NCI-H1930 (cell line): ENCODE measurements at regions not wholly inside any gene's neighbourhood (a gene's known extent, or its start where the extent isn't known, plus 50 kb on each side); places are given as distances from the start of the nearest gene placed in this dataset.
"Not testable (repeated sequence)": the region's sequence is repeated elsewhere in the genome, so short reads cannot be mapped to it uniquely, and the experiment has no call there.

Source experiments
- DNase-seq, 2 experiments: peaks; one replicate each; lab custom pipeline; 2025; lab: John Stamatoyannopoulos, UW

DNA sequence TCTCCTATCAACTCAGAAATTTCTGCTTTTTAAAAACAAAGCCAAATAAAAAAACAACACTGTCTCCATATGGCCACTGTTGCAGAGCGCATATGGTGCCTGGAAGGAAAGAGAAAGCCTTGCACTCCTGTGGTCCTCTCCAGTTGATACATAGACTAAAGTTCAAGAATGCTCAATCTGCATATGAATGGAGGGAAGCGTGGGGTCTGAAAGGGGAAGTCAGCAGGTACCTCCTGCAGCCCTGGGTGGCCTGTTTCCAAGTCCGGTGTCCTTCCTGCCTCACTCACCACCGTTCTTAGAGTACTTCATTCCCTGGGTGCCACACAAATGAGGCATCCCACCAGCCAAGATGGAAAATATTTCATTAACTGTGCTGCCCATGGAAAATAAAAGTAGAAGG is 138.3 kb upstream of the PALS2 start:
- DNase-seq: no peak

DNA sequence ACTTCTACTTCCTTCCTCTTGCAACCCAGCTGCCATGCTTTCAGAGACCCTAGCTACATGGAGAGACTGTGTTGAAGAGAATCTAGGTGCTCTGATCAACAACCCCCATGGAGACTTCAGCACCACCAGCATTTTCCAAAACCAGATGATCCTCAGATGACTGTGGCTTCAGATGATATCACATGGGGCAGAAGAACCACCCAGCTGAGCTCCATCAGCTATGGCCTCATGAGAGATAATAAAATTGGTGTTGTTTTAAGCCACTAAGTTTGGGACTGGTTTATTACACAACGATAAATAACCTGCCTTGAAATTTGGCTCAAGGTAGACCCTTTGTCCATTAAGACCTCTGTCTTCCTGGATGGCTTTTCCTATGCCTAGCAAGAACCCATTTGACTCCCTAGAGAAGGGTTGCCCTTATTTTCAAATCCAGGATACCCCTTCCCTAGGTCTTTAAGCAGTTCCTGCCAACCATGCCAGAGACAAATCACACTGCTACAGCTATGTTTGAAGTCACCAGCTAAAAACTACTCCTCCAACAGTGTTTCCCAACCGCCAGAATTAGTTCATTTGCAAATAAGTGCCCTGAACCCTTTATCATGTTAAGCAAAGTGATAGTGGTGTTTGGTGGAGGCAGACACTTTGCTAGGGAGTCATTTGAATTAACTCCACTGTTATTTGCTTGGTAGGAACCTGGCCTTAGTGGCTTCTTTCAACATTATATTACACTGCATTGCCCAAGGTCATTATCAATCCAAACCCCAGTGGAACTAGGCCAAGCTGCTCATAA is 136.9 kb upstream of the PALS2 start:
- no peak for DNase-seq

GRCh38 chr7:24438232-24438631 is 135.0 kb upstream of the PALS2 start:
- no peak for DNase-seq

DNA sequence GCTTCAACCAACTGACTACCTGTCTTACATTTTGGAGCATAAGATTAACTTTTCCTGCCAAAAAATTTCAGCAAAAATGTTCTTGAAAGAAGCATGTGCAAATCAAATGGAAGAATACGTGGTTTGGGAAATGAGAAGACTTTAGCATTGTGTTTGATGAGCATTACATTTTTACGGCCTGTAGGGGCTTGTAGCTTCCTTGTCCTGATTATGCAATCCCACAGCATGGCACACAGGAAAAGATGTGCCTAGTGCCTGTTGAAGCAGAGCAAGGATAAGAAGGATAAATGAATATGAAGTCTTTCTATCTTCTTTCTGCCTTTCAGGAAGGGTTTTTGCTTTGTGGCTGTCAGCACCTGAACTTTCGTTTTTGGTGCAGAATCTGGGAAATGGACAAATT is 134.1 kb upstream of the PALS2 start:
- not testable (repeated sequence) for DNase-seq

GRCh38 chr7:24440892-24441291 is 132.4 kb upstream of the PALS2 start:
- no peak for DNase-seq

GRCh38 chr7:24441314-24442027 is 131.8 kb upstream of the PALS2 start:
- DNase-seq: no peak

DNA sequence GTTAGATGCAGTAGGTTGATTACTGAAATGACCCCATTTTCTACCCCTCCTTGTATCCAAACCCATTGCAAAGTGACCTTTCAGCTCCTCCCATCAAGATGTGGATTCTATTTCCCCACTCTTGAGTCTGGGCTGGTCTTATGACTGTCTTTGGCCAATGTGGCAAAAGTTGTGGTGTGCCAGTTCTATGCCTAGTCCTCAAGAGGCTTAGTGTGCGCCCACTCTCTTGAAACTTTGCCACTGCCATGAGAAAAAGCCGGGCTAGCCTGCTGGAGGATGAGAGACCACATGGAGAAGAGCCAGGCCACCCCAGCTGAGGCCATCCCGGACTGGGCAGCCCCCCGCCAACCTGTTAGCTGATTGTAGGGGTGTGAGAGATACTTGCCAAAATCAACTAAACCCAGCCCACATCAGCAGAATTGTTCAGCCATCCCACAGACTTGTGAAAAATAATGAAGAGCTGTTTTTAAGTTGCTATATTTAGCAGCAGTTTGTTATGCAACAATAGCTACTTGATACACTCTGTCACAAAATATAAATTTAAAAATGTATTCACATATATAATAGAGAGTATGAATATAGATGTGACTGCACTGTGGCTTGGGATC is 131.0 kb upstream of the PALS2 start:
- no peak for DNase-seq

GRCh38 chr7:24444666-24445440 is 128.4 kb upstream of the PALS2 start:
- no peak for DNase-seq

- no peak for DNase-seq
These were observed 125.2 kb upstream of the PALS2 start for GRCh38 chr7:24448038-24448437.

DNA sequence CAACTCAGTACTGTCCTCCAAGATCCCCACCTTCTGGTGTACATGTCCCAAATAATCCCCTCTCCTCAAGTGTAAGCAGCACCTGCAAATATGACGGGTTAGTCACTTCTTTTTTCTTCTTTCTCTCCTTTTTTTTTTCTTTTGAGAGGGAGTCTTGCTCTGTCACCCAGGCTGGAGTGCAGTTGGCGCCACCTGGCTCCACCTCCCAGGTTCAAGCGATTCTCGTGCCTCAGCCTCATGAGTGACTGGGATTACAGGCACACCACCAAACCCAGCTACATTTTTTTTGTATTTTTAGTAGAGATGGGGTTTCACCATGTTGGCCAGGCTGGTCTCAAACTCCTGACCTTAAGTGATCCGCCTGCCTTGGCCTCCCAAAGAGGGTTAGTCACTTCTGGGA is 123.8 kb upstream of the PALS2 start:
- not testable (repeated sequence) for DNase-seq

GRCh38 chr7:24455813-24456525 is 117.3 kb upstream of the PALS2 start:
- DNase-seq: no peak

DNA sequence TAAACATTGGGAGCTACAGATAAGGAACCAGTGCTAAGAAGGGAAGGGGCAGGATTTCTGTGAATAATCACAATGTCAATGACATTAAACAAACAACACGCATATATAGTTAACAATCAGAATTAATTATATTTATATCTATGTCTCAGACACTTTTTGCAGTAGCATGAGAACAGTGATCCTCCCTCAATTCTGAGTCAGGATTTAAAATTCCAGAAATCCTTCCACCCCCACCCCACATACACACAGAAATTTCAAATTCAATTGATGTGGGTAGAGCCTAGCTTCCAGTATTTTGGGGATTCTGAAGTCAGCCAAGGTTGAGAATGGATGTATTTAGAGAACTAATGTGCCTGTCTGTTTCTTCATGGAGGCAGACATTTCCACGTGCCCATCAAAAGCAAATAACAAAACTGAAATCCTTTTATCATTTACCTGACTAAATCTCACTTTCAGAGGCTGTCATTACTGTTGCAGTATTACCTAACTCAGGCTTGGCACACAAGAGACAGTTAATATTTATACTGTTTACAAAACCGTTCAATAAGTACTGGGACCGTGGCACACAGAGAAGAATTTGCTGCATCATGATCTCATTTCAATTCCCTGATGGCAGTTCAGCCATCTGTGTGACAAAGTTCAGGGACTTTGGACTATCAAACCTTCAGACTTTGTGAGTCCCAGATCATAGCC is 116.6 kb upstream of the PALS2 start:
- DNase-seq: no peak

DNA sequence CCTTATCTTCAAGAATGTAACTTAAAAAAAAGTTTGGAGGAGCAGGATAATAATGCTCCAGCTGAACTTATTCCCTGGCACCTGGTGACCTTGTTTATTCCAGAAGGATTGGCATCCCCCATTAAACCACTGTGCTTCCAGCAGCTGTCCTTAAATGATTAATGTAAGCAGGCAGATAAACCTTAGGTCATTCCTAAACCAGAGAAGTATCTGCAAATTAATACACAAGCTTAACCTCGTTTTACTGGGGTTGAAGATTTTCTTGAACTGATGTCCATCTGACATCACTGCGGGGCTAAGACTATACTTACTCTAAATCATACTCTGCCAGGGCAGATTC is 116.1 kb upstream of the PALS2 start:
- no peak for DNase-seq

DNA sequence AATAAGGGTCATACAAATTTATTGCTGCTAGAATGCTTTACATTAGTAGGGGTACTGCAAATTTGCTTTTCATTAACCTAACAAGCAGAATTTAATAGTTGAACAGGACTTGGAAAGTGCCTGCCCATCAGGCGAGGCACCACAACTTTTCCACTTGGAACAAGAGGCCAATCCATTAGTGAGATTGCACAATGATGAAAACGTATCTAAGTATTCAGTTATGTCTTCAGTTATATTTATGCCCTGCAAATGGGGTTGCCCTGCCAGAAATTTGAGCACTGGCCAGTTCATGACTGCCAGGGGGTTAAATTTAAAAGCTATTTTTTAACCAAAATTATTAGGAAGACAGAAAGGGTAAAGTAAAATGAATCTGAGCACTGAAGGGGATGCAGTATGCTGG is 111.1 kb upstream of the PALS2 start:
- no peak for DNase-seq

DNA sequence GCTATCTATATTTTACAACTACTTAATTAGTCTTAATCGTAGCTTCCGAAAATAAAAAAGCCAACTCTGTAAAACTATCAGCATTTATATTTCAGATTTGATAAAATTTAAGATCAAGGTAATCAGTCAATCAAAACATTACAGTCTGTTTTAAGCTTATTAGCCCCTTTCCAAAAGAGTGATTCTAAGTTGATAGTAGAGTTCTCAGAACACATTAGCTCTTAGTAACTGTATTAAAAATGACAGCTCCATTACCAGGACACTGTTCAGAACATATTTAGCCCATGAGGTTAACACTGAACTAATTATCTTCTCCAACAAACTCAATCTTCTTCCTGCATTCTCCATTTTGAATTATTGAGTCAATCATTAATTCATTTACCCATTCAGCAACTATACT is 110.3 kb upstream of the PALS2 start:
- no peak for DNase-seq

- DNase-seq: no peak
These were observed 109.8 kb upstream of the PALS2 start for GRCh38 chr7:24463474-24463873.

DNA sequence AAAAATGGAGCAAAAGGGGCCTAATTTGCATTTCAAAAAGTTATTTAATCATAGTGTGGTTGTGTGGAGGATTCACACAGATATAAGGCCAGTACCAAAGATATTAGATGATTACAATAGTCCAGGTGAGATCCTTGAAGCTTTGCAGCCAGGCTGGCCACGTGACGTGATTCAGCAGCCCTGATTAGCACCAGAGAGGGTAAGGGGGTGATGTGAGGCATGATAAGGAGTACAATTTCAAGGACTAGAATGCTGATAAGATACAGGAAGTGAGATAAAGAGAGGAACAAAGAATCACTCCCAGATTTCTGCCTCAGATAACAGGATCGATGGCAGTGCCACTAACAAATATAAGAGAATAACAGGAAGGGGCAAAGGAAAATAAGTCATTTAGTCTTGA is 108.4 kb upstream of the PALS2 start:
- no peak for DNase-seq

- DNase-seq: no peak
These were observed 107.0 kb upstream of the PALS2 start for GRCh38 chr7:24466168-24466768.

DNA sequence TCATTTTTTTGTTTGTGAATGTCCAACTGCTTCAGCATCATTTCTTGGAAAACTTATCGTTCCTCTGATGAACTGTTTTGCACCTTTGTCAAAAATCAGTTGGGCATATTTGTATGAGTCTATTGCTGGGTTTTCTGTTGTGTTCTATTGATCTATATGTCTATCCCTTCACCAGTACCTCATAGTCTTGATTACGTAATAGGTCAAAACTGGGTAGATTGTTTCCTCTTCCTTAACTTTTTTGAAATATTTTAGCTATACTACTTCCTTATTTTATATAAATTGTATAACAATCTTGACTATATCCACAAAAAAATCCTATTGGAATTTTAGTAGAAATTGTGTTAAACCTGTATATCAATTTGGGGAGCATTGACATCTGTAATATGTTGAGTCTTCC is 104.1 kb upstream of the PALS2 start:
- no peak for DNase-seq

- DNase-seq: no peak
These were observed 101.2 kb upstream of the PALS2 start for GRCh38 chr7:24472093-24472492.
